Upper lobe of left lung (tissue), 4 donors: ENCODE measurements at regions not wholly inside any gene's neighbourhood (a gene's known extent, or its start where the extent isn't known, plus 50 kb on each side); places are given as distances from the start of the nearest gene placed in this dataset.

Source experiments
- CTCF ChIP-seq, 6 experiments: fragments of 450-650 bp in 4 of 6; fragments of 200-600 bp in 2 of 6; sonication (generic) in 2 of 6; IDR thresholded peaks; one replicate each; pipeline ENCODE4 v1.5.1; 2016 to 2019; ENCODE audit warnings: antibody characterized with exemption in 6 of 6
- EP300 ChIP-seq, 4 donors: sonication (generic); formaldehyde crosslinking; IDR thresholded peaks; one replicate each; pipeline ENCODE4 v1.5.1; 2017; ENCODE audit warnings: antibody characterized with exemption in 4 of 4, control low read depth in 2 of 4
- POLR2A ChIP-seq, 4 donors: fragments of 450-650 bp; IDR thresholded peaks; one replicate each; pipeline ENCODE4 v1.5.1; 2016 to 2017; ENCODE audit warnings: antibody characterized with exemption in 4 of 4, mild to moderate bottlenecking in 2 of 4
- POLR2AphosphoS5 ChIP-seq, 2 donors: sonication (generic); formaldehyde crosslinking; IDR thresholded peaks; one replicate each; pipeline ENCODE4 v1.5.1; 2017; ENCODE audit warnings: antibody characterized with exemption in 2 of 2

- no peak for TF ChIP-seq POLR2A (IDR thresholded peaks at IDR 0.05)
- no peak for TF ChIP-seq CTCF (IDR thresholded peaks at IDR 0.05)
- TF ChIP-seq EP300 (IDR thresholded peaks at IDR 0.05) = no peak
- TF ChIP-seq POLR2AphosphoS5 (IDR thresholded peaks at IDR 0.05) = no peak
Observed at GRCh38 chr9:15081021-15081753, 171.0 kb upstream of the FREM1 start.
